ENCODE measurements at regions not wholly inside any gene's neighbourhood (a gene's known extent, or its start where the extent isn't known, plus 50 kb on each side); places are given as distances from the start of the nearest gene placed in this dataset.

DNA sequence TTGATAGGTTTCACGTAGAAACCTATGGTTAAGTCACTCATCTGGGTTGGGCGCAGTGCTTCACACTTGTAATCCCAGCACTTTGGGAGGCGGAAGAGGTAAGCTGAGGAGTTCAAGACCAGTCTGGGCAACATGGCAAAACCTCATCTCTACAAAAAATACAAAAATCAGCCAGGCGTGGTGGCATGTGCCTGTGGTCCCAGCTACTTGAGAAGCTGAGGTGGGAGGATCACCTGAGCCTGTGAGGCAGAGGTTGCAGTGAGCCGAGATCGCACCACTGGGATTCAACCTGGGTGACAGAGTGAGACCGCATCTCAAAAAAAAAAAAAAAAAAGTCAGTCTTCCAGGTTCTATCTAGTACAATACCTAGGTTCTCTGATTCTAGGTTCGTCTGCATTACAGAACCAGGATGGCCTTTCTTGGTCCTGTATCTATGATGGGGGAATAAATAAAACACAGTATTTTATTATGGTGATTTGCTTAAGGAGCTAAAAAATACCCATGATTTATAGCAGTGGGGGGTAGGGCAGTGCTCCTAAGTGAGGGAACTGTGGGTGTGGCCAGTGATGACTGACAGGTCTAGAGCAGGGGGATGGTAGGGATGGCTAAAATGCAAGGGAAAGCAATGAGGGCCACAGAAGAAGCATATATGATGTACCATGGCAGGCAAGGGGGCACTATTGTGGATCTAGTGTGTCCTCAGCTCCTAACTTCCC lies 65.5 kb upstream of the NUP160 start:
- Histone ChIP-seq H3K27ac (ENCODE audit: low read length in 2 of 2) (no peak overlapping the region), H3K9ac (ENCODE audit: low read length) (no peak overlapping the region), H3K36me3 (replicated peaks in 1 of 2; ENCODE audit: control extremely low read depth in 1 of 2, control insufficient read depth in 1 of 2, extremely low read depth in 1 of 2, insufficient read depth in 2 of 2, low read length in 1 of 2) (no peaks in the 10 kb centered on the region), H3K4me3 (ENCODE audit: control extremely low read depth in 1 of 5, extremely low read depth in 1 of 5, insufficient read depth in 1 of 5, low read depth in 2 of 5, low read length in 4 of 5) (no peak overlapping the region), H4K20me1 (ENCODE audit: control insufficient read depth, insufficient read depth, low read length, poor library complexity, severe bottlenecking) (no peaks in the 10 kb centered on the region), H2AFZ (ENCODE audit: insufficient read depth, low read depth, low read length, poor library complexity, severe bottlenecking) (no peak overlapping the region), H3K9me3 (ENCODE audit: control extremely low read depth in 1 of 3, control insufficient read depth in 2 of 3, insufficient read depth in 1 of 3, low read length in 2 of 3) (no peaks in the 10 kb centered on the region), H3K27me3 (replicated peaks in 1 of 4; ENCODE audit: control extremely low read depth in 1 of 4, control insufficient read depth in 3 of 4, insufficient read depth in 4 of 4, low read length in 3 of 4) (no peaks in the 10 kb centered on the region), H3K4me1 (ENCODE audit: control insufficient read depth in 2 of 2, insufficient read depth in 2 of 2, low read length in 2 of 2) (peaks cover 51 to 57% of the 10 kb centered on the region in 2 donors), H3K79me2 (ENCODE audit: control insufficient read depth, insufficient read depth, low read length) (no peaks in the 10 kb centered on the region), H3K4me2 (replicated peaks; ENCODE audit: low read depth, low read length, poor library complexity, severe bottlenecking) (no peak overlapping the region)
- peak; percentile 37 for DNase-seq
- no peaks in the 10 kb centered on the region for H3K27me3 Mint-ChIP-seq
- no peak overlapping the region for H3K4me3 Mint-ChIP-seq
- peak overlapping the region; percentile 73 for H3K27ac Mint-ChIP-seq
- ATAC-seq (ENCODE audit: low read depth), result no peak
- no peak for TF ChIP-seq EZH2 (IDR thresholded peaks at IDR 0.05; ENCODE audit: borderline replicate concordance, insufficient read depth, low read depth, low read length, poor library complexity, severe bottlenecking)
- TF ChIP-seq, protein P1, sequence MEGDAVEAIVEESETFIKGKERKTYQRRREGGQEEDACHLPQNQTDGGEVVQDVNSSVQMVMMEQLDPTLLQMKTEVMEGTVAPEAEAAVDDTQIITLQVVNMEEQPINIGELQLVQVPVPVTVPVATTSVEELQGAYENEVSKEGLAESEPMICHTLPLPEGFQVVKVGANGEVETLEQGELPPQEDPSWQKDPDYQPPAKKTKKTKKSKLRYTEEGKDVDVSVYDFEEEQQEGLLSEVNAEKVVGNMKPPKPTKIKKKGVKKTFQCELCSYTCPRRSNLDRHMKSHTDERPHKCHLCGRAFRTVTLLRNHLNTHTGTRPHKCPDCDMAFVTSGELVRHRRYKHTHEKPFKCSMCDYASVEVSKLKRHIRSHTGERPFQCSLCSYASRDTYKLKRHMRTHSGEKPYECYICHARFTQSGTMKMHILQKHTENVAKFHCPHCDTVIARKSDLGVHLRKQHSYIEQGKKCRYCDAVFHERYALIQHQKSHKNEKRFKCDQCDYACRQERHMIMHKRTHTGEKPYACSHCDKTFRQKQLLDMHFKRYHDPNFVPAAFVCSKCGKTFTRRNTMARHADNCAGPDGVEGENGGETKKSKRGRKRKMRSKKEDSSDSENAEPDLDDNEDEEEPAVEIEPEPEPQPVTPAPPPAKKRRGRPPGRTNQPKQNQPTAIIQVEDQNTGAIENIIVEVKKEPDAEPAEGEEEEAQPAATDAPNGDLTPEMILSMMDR (IDR thresholded peaks at IDR 0.05), result no peak
- H3K9me3 Mint-ChIP-seq (ENCODE audit: insufficient read depth), result no peaks in the 10 kb centered on the region
- WGBS (ENCODE audit: insufficient coverage), result 80% methylated on average over 1 of the region's 8 CpGs
- ChIA-PET POLR2A (interaction anchor here (0.7 kb wide), 1 partner anchor 190 kb away, joined by 3 read pairs; no protein-coding TSS in a partner anchor), CTCF (interaction anchor here (0.8 to 1.3 kb wide), 4 partner anchors 11 to 258 kb away, joined by 3 read pairs; no protein-coding TSS in a partner anchor)
- intact Hi-C loops (cut with micrococcal nuclease), result no loop called here
- H3K4me1 Mint-ChIP-seq, result peaks cover 60% of the 10 kb centered on the region

DNA sequence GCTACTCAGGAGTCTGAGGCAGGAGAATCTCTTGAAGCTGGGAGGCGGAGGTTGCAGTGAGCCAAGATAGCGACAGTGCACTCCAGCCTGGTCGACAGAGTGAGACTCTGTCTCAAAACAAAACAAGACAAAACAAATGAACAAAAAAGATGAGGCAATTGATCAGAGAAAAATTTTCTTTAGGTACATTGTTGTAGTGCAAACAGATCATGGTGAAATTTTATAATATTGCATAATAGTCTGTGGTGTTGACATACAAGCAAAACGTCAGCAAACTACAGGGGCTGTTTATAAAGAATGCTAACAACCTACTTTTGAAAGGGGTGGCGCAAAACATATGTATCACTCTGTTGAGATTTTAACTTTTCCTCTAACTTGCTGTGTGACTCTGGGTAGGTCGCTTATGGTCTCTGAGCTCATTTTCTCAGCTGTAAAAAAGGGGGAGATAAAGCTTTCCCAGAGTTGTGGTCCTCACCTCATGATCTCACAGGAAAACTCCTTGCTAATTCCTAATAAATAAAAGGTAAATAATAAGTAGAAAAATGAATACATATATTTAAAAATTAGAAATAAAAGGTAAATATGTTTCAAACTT lies 64.8 kb upstream of the NUP160 start:
- H3K4me1 ChIP-seq (ENCODE audit: control insufficient read depth in 2 of 2, insufficient read depth in 2 of 2, low read length in 2 of 2), result peaks cover 50 to 56% of the 10 kb centered on the region in 2 donors
- TF ChIP-seq, protein P1 (IDR thresholded peaks at IDR 0.05), result no peak
- TF ChIP-seq EZH2 (IDR thresholded peaks at IDR 0.05; ENCODE audit: borderline replicate concordance, insufficient read depth, low read depth, low read length, poor library complexity, severe bottlenecking), result no peak
- Mint-ChIP-seq H3K4me3 (no peak overlapping the region), H3K9me3 (ENCODE audit: insufficient read depth) (no peaks in the 10 kb centered on the region), H3K27ac (no peak overlapping the region), H3K4me1 (peaks cover 57% of the 10 kb centered on the region), H3K27me3 (no peaks in the 10 kb centered on the region)
- ChIA-PET POLR2A (interaction anchor here (0.7 kb wide), 1 partner anchor 191 kb away, joined by 3 read pairs; no protein-coding TSS in a partner anchor), CTCF (interaction anchor here (1.3 kb wide), 1 partner anchor 22 kb away, joined by 3 read pairs; no protein-coding TSS in a partner anchor)
- DNase-seq (no peak), ATAC-seq (ENCODE audit: low read depth) (no peak)
- no peak overlapping the region for H3K4me3 ChIP-seq (ENCODE audit: control extremely low read depth in 1 of 5, extremely low read depth in 1 of 5, insufficient read depth in 1 of 5, low read depth in 2 of 5, low read length in 4 of 5)
- H3K79me2 ChIP-seq (ENCODE audit: control insufficient read depth, insufficient read depth, low read length), result no peaks in the 10 kb centered on the region
- no peaks in the 10 kb centered on the region for H3K9me3 ChIP-seq (ENCODE audit: control extremely low read depth in 1 of 3, control insufficient read depth in 2 of 3, insufficient read depth in 1 of 3, low read length in 2 of 3)
- H3K4me2 ChIP-seq (replicated peaks; ENCODE audit: low read depth, low read length, poor library complexity, severe bottlenecking), result no peak overlapping the region
- H3K9ac ChIP-seq (ENCODE audit: low read length), result no peak overlapping the region
- H3K27me3 ChIP-seq (replicated peaks in 1 of 4; ENCODE audit: control extremely low read depth in 1 of 4, control insufficient read depth in 3 of 4, insufficient read depth in 4 of 4, low read length in 3 of 4), result no peaks in the 10 kb centered on the region
- no CpG with 5 or more reads among the region's 6 CpGs for WGBS (ENCODE audit: insufficient coverage)
- no peak overlapping the region for H2AFZ ChIP-seq (ENCODE audit: insufficient read depth, low read depth, low read length, poor library complexity, severe bottlenecking)
- H3K36me3 ChIP-seq (replicated peaks in 1 of 2; ENCODE audit: control extremely low read depth in 1 of 2, control insufficient read depth in 1 of 2, extremely low read depth in 1 of 2, insufficient read depth in 2 of 2, low read length in 1 of 2), result no peaks in the 10 kb centered on the region
- no peak overlapping the region for H3K27ac ChIP-seq (ENCODE audit: low read length in 2 of 2)
- intact Hi-C loops (cut with micrococcal nuclease), result no loop called here
- H4K20me1 ChIP-seq (ENCODE audit: control insufficient read depth, insufficient read depth, low read length, poor library complexity, severe bottlenecking), result no peaks in the 10 kb centered on the region

All from B cell (primary cell).